ENCODE measurements at regions not wholly inside any gene's neighbourhood (a gene's known extent, or its start where the extent isn't known, plus 50 kb on each side); places are given as distances from the start of the nearest gene placed in this dataset.

- intact Hi-C loops (cut with micrococcal nuclease) = no loop called here
- ATAC-seq (no peak), DNase-seq (no peak)
Measured at GRCh38 chr6:120202878-120203277, 853.3 kb upstream of the MAN1A1 start.

GRCh38 chr6:120200853-120201252 lies 851.3 kb upstream of the MAN1A1 start:
- ATAC-seq = no peak

GRCh38 chr6:120198033-120198432 lies 848.5 kb upstream of the MAN1A1 start:
- intact Hi-C loops (cut with micrococcal nuclease) = no loop called here
- DNase-seq (no peak), ATAC-seq (peak; percentile 62)

More at GRCh38 chr6:120200853-120201252, 851.3 kb upstream of the MAN1A1 start:
- intact Hi-C loops (cut with micrococcal nuclease) = no loop called here
- DNase-seq = no peak

GRCh38 chr6:120186080-120186479 lies 836.5 kb upstream of the MAN1A1 start:
- DNase-seq (no peak), ATAC-seq (no peak)
- intact Hi-C loops (cut with micrococcal nuclease) = no loop called here

GRCh38 chr6:120173250-120173649 lies 823.7 kb upstream of the MAN1A1 start:
- intact Hi-C loops (cut with micrococcal nuclease) = no loop called here
- ATAC-seq = no peak
- DNase-seq = no peak

GRCh38 chr6:120164531-120164930 lies 815.0 kb upstream of the MAN1A1 start:
- intact Hi-C loops (cut with micrococcal nuclease) = no loop called here
- no peak for DNase-seq
- ATAC-seq = no peak

GRCh38 chr6:120157873-120158272 lies 808.3 kb upstream of the MAN1A1 start:
- intact Hi-C loops (cut with micrococcal nuclease) = no loop called here
- DNase-seq (no peak), ATAC-seq (no peak)

- ATAC-seq = no peak
- intact Hi-C loops (cut with micrococcal nuclease) = no loop called here
- no peak for DNase-seq
Measured at GRCh38 chr6:120147071-120147871, 797.7 kb upstream of the MAN1A1 start.

GRCh38 chr6:120141601-120142000 lies 792.0 kb upstream of the MAN1A1 start:
- ATAC-seq = no peak
- no peak for DNase-seq
- intact Hi-C loops (cut with micrococcal nuclease) = no loop called here

- intact Hi-C loops (cut with micrococcal nuclease) = no loop called here
- DNase-seq (no peak), ATAC-seq (no peak)
Measured at GRCh38 chr6:120137492-120137891, 787.9 kb upstream of the MAN1A1 start.

GRCh38 chr6:120129228-120129627 lies 779.7 kb upstream of the MAN1A1 start:
- intact Hi-C loops (cut with micrococcal nuclease) = no loop called here
- no peak for ATAC-seq
- DNase-seq = no peak

GRCh38 chr6:120122401-120122800 lies 772.8 kb upstream of the MAN1A1 start:
- intact Hi-C loops (cut with micrococcal nuclease) = no loop called here
- no peak for DNase-seq
- ATAC-seq = no peak

- ATAC-seq (no peak), DNase-seq (no peak)
- intact Hi-C loops (cut with micrococcal nuclease) = no loop called here
Measured at GRCh38 chr6:120116343-120116742, 766.8 kb upstream of the MAN1A1 start.

GRCh38 chr6:120112980-120113379 lies 763.4 kb upstream of the MAN1A1 start:
- ATAC-seq (no peak), DNase-seq (no peak)
- intact Hi-C loops (cut with micrococcal nuclease) = no loop called here

- DNase-seq (no peak), ATAC-seq (no peak)
- intact Hi-C loops (cut with micrococcal nuclease) = no loop called here
Measured at GRCh38 chr6:120111001-120111400, 761.4 kb upstream of the MAN1A1 start.

GRCh38 chr6:120108061-120108795 lies 758.7 kb upstream of the MAN1A1 start:
- no peak for ATAC-seq
- intact Hi-C loops (cut with micrococcal nuclease) = no loop called here
- DNase-seq = no peak

GRCh38 chr6:120103618-120104017 lies 754.1 kb upstream of the MAN1A1 start:
- DNase-seq (no peak), ATAC-seq (no peak)
- intact Hi-C loops (cut with micrococcal nuclease) = no loop called here

- ATAC-seq = no peak
- intact Hi-C loops (cut with micrococcal nuclease) = no loop called here
- no peak for DNase-seq
Measured at GRCh38 chr6:120096696-120097260, 747.2 kb upstream of the MAN1A1 start.

GRCh38 chr6:120083186-120083585 lies 733.6 kb upstream of the MAN1A1 start:
- intact Hi-C loops (cut with micrococcal nuclease) = no loop called here
- no peak for ATAC-seq
- no peak for DNase-seq

GRCh38 chr6:120077489-120077888 lies 727.9 kb upstream of the MAN1A1 start:
- no peak for DNase-seq
- ATAC-seq = no peak
- intact Hi-C loops (cut with micrococcal nuclease) = no loop called here
